DND-41 (cell line): ENCODE measurements at regions not wholly inside any gene's neighbourhood (a gene's known extent, or its start where the extent isn't known, plus 50 kb on each side); places are given as distances from the start of the nearest gene placed in this dataset.

ENCODE experiments used
- ATAC-seq: fragments of 200-7000 bp; cut with Tn5 transposase; 3 replicates; pipeline ENCODE4 v1.9.1; 2021; ENCODE audit warnings: low read depth; ENCODE audit not compliant: insufficient read depth
- DNase-seq: peaks from one replicate; pipeline ENCODE4 v3.0.0-alpha.2; 2020
- H2AFZ ChIP-seq: 2 replicates; pipeline ENCODE4 v1.6.0; 2012; ENCODE audit warnings: low read depth, low read length
- H3K27ac ChIP-seq: 2 replicates; pipeline ENCODE4 v1.5.1; 2012; ENCODE audit warnings: low read length, inconsistent platforms
- H3K27me3 ChIP-seq: fragments of 200-600 bp; sonication (generic); 2 replicates; pipeline ENCODE4 v1.6.0; 2012; ENCODE audit warnings: low read length, mild to moderate bottlenecking, inconsistent platforms; ENCODE audit not compliant: insufficient read depth, poor library complexity
- H3K36me3 ChIP-seq: 2 replicates; pipeline ENCODE4 v1.5.1; 2012; ENCODE audit warnings: low read length, inconsistent platforms; ENCODE audit not compliant: insufficient read depth
- H3K4me1 ChIP-seq: 2 replicates; pipeline ENCODE4 v1.5.1; 2012; ENCODE audit warnings: mild to moderate bottlenecking, low read length; ENCODE audit not compliant: insufficient read depth
- H3K4me2 ChIP-seq: 2 replicates; pipeline ENCODE4 v1.6.0; 2012; ENCODE audit warnings: mild to moderate bottlenecking, moderate library complexity, low read length, inconsistent platforms; ENCODE audit not compliant: insufficient read depth
- H3K4me3 ChIP-seq, 2 experiments: fragments of 200-600 bp in 1 of 2; shearing (Covaris generic) in 1 of 2; 2 replicates each; pipeline ENCODE4 v1.5.1; 2012 to 2016; ENCODE audit warnings: inconsistent platforms in 2 of 2, low read length in 2 of 2, mild to moderate bottlenecking in 2 of 2, low read depth in 1 of 2, moderate library complexity in 1 of 2
- H3K79me2 ChIP-seq: 2 replicates; pipeline ENCODE4 v1.6.0; 2012; ENCODE audit warnings: low read length, inconsistent platforms; ENCODE audit not compliant: insufficient read depth
- H3K9ac ChIP-seq: 2 replicates; pipeline ENCODE4 v1.6.0; 2012; ENCODE audit warnings: low read depth, mild to moderate bottlenecking, inconsistent platforms, low read length, moderate library complexity
- H3K9me3 ChIP-seq: 2 replicates; pipeline ENCODE4 v1.5.1; 2012; ENCODE audit warnings: low read length, moderate library complexity, mild to moderate bottlenecking, inconsistent platforms; ENCODE audit not compliant: insufficient read depth, severe bottlenecking
- H4K20me1 ChIP-seq: 2 replicates; pipeline ENCODE4 v1.6.0; 2012; ENCODE audit warnings: low read length; ENCODE audit not compliant: insufficient read depth
- CTCF ChIP-seq: IDR thresholded peaks from 2 replicates; pipeline ENCODE4 v1.5.1; 2012; ENCODE audit warnings: borderline replicate concordance, low read length, moderate library complexity, mild to moderate bottlenecking; ENCODE audit not compliant: poor library complexity, severe bottlenecking; ENCODE audit errors: extremely low read depth
- EZH2 ChIP-seq: IDR thresholded peaks from 3 replicates; pipeline ENCODE4 v1.6.1; 2012; ENCODE audit warnings: borderline replicate concordance, low read depth, mild to moderate bottlenecking, moderate library complexity, low read length, inconsistent platforms; ENCODE audit not compliant: severe bottlenecking

GRCh38 chr7:52777051-52777822, 258.2 kb upstream of the POM121L12 start:
- Histone ChIP-seq H3K4me3 (no peak overlapping the region), H3K9me3 (no peaks in the 10 kb centered on the region), H3K27ac (no peak overlapping the region), H3K79me2 (no peaks in the 10 kb centered on the region), H2AFZ (no peak overlapping the region), H3K4me2 (no peak overlapping the region), H3K36me3 (no peaks in the 10 kb centered on the region), H3K27me3 (no peaks in the 10 kb centered on the region), H3K9ac (no peak overlapping the region), H4K20me1 (no peaks in the 10 kb centered on the region), H3K4me1 (no peaks in the 10 kb centered on the region)
- ATAC-seq (no peak), DNase-seq (no peak)
- no peak for TF ChIP-seq CTCF
- TF ChIP-seq EZH2, result no peak

GRCh38 chr7:52775876-52776275, 259.6 kb upstream of the POM121L12 start:
- DNase-seq (no peak), ATAC-seq (no peak)
- H3K27me3 ChIP-seq, result no peaks in the 10 kb centered on the region
- no peaks in the 10 kb centered on the region for H3K9me3 ChIP-seq
- no peak for TF ChIP-seq EZH2
- no peak for TF ChIP-seq CTCF
- H3K27ac ChIP-seq, result no peak overlapping the region
- H3K36me3 ChIP-seq, result no peaks in the 10 kb centered on the region
- no peak overlapping the region for H3K9ac ChIP-seq
- no peaks in the 10 kb centered on the region for H3K4me1 ChIP-seq
- H3K4me2 ChIP-seq, result no peak overlapping the region
- no peaks in the 10 kb centered on the region for H4K20me1 ChIP-seq
- no peak overlapping the region for H3K4me3 ChIP-seq
- no peak overlapping the region for H2AFZ ChIP-seq
- H3K79me2 ChIP-seq, result no peaks in the 10 kb centered on the region

GRCh38 chr7:52771177-52771576, 264.3 kb upstream of the POM121L12 start:
- H3K79me2 ChIP-seq, result no peaks in the 10 kb centered on the region
- H3K4me3 ChIP-seq, result no peak overlapping the region
- H3K4me1 ChIP-seq, result no peaks in the 10 kb centered on the region
- H3K9me3 ChIP-seq, result no peaks in the 10 kb centered on the region
- no peak for DNase-seq
- H2AFZ ChIP-seq, result no peak overlapping the region
- H4K20me1 ChIP-seq, result no peaks in the 10 kb centered on the region
- no peak for ATAC-seq
- H3K36me3 ChIP-seq, result no peaks in the 10 kb centered on the region
- no peak for TF ChIP-seq CTCF
- no peak overlapping the region for H3K27ac ChIP-seq
- H3K9ac ChIP-seq, result no peak overlapping the region
- no peaks in the 10 kb centered on the region for H3K27me3 ChIP-seq
- no peak overlapping the region for H3K4me2 ChIP-seq
